LNCAP (cell line): ENCODE measurements at regions not wholly inside any gene's neighbourhood (a gene's known extent, or its start where the extent isn't known, plus 50 kb on each side); places are given as distances from the start of the nearest gene placed in this dataset.

Source experiments
- TF ChIP-seq, protein P1 (sequence below): fragments of 450-650 bp; IDR thresholded peaks from 2 replicates; pipeline ENCODE4 v1.5.1; 2017; ENCODE audit warnings: mild to moderate bottlenecking

DNA sequence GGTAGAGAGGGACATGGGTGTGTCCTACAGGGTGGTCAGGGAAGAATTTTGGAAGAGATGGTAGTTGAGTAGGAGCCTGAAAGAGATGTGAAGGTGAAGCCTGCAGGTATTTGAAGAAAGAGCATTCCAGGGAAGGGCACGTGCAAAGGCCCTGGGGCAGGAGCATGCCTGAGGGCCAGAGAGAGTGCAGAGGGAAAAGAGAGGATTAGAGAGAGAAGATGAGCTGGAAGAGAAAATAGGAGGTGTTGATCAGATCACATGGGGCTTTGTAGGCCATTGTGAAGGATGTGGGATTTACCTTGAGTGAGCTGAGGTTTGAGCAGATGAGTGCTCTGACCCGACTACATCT, 455.0 kb downstream of the HAPSTR1 start:
- TF ChIP-seq, protein P1, sequence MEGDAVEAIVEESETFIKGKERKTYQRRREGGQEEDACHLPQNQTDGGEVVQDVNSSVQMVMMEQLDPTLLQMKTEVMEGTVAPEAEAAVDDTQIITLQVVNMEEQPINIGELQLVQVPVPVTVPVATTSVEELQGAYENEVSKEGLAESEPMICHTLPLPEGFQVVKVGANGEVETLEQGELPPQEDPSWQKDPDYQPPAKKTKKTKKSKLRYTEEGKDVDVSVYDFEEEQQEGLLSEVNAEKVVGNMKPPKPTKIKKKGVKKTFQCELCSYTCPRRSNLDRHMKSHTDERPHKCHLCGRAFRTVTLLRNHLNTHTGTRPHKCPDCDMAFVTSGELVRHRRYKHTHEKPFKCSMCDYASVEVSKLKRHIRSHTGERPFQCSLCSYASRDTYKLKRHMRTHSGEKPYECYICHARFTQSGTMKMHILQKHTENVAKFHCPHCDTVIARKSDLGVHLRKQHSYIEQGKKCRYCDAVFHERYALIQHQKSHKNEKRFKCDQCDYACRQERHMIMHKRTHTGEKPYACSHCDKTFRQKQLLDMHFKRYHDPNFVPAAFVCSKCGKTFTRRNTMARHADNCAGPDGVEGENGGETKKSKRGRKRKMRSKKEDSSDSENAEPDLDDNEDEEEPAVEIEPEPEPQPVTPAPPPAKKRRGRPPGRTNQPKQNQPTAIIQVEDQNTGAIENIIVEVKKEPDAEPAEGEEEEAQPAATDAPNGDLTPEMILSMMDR, result no peak

DNA sequence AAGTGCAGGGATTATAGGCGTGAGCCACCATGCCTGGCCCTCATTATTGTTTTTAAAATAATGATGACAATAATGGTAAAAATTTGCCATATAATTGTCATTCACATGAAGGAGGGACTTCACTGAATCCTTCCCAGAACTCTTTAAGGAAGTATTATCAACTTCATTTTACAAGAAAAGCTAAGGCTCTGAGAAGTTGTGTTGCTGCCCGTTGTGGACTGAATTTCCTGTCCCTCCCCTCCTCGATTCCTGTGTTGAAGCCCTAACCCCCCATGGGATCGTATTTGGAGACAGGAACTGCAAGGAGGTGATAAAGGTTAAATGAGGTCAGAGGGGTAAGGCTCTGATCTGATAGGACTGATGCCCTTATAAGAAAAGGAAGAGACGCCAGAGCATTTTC, 458.0 kb downstream of the HAPSTR1 start:
- TF ChIP-seq, protein P1, result no peak

DNA sequence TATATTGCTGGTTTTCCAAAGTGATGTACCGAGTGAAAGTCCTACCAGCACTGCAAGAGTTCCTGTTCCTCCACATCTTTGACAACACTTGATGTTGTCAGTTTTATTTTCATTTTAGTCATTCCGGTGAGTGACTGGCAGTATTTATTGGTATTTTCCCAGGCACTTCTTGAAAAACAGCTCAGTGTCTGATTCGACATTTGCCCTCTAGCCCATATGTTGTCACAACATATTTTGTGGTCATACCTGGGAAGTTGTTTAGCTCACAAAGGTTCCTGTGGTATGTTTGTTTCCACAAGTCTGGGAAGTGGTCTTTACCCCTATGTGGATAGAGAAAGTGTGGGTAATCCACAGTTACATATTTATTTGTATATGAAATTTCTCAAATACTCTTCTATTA, 463.6 kb downstream of the HAPSTR1 start:
- TF ChIP-seq, protein P1, result no peak

DNA sequence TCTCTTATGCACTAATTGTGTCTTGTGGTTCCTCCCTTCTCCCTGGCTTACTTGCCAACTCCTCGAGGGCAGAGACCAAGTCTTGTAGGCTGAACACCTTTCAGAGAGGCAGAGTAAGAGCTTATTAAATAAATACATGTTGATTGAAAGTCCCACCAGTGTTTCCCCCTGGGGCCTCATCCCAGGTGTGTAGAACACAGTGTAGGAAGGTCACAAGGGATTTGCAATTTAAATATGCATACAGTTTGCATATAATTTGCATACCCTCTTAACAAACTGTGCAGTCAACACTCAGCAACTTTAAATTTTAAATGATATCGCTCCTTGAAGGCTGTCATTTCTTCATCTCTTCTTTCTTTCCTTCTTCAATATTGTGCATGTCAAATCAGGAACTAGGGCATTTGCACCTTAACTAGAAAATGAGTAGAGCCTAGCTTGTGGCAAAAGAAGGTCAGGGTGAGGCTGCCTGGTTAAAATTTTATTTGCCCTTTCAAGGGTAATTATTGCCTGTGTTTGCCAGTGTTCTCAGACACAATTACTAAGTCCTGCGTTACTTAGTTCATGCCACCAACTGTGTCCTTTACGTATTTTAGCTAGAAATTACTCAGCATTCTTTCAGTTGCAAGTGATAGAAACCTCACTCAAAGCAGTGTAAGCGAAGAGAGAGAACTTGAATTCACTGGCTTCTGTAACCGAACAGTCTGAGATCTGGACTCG, 465.7 kb downstream of the HAPSTR1 start:
- TF ChIP-seq, protein P1, result no peak

DNA sequence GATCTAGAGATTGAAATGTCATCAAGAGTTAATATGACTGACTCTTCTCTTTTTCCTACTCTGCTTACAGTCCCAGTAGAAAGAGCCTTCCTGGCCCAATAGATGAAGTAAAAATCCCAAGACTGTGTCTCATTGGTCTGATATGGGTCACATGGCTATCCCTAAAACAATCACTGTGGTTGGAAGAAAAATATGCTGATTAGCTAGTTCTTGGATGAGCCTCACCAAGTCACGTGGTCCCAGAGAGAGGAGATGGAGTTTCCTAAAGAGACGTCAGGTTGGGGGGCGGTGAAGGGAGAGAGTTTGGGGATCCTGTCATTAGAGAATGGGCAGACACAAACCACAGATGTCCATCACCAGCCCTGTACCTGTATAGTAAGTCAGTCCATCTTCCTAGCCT, 466.3 kb downstream of the HAPSTR1 start:
- TF ChIP-seq, protein P1, result no peak

DNA sequence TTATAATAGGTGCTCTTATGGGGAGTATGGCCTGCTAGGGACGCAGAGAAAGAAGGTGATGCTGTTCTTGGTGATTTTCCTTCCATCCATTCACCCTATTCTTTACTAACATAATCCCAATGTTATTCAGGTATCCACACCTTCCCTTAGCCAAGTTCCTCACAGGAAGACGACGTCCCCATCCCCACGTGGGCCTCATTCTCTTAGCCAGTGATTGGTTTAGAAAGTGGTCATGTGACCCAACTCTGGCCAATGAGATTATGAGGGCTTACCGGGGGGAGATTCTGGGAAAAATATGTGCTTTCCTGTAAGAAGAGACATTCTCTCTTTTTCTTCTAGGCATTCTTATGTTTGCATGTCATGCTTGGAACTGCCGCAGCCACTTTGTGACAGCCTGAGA, 474.7 kb downstream of the HAPSTR1 start:
- TF ChIP-seq, protein P1, result no peak

DNA sequence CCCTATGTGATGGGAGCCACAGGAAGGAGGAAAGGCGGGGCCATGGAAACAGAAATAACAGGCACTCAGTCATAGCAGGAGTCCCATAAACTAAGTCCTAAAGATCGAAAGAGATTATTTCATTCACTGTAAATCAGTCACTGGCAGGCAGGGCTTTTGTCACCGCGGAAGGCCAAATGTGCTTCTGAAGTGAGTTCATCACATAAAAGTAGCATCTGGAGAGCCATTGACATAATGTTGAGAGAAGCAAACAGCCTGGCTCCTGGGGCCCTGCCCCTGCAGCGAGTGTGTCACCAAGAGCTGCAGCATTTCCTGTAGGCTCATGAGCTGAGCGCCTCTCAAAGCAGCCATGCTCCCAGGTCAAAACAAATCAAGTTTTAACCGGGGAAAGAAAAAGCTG, 476.2 kb downstream of the HAPSTR1 start:
- TF ChIP-seq, protein P1, result no peak

DNA sequence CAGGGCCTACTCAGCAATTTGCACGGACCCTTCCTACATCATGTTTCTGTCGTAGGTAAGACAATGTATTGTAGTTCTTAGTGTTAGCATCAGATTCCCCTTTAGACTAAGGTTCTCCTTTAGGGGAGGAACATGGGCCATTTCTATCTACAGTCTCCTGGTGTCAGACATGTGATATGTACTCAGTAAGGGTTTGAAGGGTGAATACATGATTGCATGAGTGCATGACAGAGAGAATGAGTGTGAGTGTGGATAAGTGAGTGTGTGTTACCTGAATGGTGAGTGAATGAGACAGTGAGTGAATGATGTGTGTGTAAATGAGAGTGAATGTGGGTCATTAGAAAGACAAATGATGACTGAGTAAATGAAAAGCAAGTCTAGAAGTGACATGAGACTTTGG, 476.8 kb downstream of the HAPSTR1 start:
- TF ChIP-seq, protein P1, result no peak
